ENCODE measurements at regions not wholly inside any gene's neighbourhood (a gene's known extent, or its start where the extent isn't known, plus 50 kb on each side); places are given as distances from the start of the nearest gene placed in this dataset.

GRCh38 chrX:38927592-38927991 lies 126.3 kb downstream of the MID1IP1 start:
- Histone ChIP-seq H3K9me3 (no peaks in the 10 kb centered on the region), H3K4me1 (ENCODE audit: control insufficient read depth in 1 of 2, low read depth in 2 of 2) (peaks cover 0 to 6% of the 10 kb centered on the region in 2 donors), H3K4me3 (no peak overlapping the region), H3K36me3 (no peaks in the 10 kb centered on the region), H3K27me3 (replicated peaks; ENCODE audit: insufficient read depth) (no peaks in the 10 kb centered on the region), H3K27ac (no peak overlapping the region)
- no peak for DNase-seq (ENCODE audit: low spot score)
- TF ChIP-seq, protein P1, sequence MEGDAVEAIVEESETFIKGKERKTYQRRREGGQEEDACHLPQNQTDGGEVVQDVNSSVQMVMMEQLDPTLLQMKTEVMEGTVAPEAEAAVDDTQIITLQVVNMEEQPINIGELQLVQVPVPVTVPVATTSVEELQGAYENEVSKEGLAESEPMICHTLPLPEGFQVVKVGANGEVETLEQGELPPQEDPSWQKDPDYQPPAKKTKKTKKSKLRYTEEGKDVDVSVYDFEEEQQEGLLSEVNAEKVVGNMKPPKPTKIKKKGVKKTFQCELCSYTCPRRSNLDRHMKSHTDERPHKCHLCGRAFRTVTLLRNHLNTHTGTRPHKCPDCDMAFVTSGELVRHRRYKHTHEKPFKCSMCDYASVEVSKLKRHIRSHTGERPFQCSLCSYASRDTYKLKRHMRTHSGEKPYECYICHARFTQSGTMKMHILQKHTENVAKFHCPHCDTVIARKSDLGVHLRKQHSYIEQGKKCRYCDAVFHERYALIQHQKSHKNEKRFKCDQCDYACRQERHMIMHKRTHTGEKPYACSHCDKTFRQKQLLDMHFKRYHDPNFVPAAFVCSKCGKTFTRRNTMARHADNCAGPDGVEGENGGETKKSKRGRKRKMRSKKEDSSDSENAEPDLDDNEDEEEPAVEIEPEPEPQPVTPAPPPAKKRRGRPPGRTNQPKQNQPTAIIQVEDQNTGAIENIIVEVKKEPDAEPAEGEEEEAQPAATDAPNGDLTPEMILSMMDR (IDR thresholded peaks at IDR 0.05) = no peak
- no peak for ATAC-seq (ENCODE audit: insufficient number of reproducible peaks, low FRiP score, low read depth)

- Histone ChIP-seq H3K4me3 (no peak overlapping the region), H3K27me3 (replicated peaks; ENCODE audit: insufficient read depth) (no peaks in the 10 kb centered on the region), H3K36me3 (no peaks in the 10 kb centered on the region), H3K4me1 (ENCODE audit: control insufficient read depth in 1 of 2, low read depth in 2 of 2) (peaks cover 0 to 6% of the 10 kb centered on the region in 2 donors), H3K9me3 (no peaks in the 10 kb centered on the region), H3K27ac (peak overlapping the region; percentile 75 to 84)
- peak; percentile 6 for DNase-seq (ENCODE audit: low spot score)
- TF ChIP-seq, protein P1 (IDR thresholded peaks at IDR 0.05) = no peak
- peak; percentile 96 for ATAC-seq (ENCODE audit: insufficient number of reproducible peaks, low FRiP score, low read depth)
These were observed 128.7 kb downstream of the MID1IP1 start for GRCh38 chrX:38929966-38930421.

GRCh38 chrX:38930474-38930873 lies 129.2 kb downstream of the MID1IP1 start:
- Histone ChIP-seq H3K4me1 (ENCODE audit: control insufficient read depth in 1 of 2, low read depth in 2 of 2) (peaks cover 0 to 6% of the 10 kb centered on the region in 2 donors), H3K27me3 (replicated peaks; ENCODE audit: insufficient read depth) (no peaks in the 10 kb centered on the region), H3K36me3 (no peaks in the 10 kb centered on the region), H3K4me3 (no peak overlapping the region), H3K27ac (peak overlapping the region; percentile 73 to 79), H3K9me3 (no peaks in the 10 kb centered on the region)
- ATAC-seq (ENCODE audit: insufficient number of reproducible peaks, low FRiP score, low read depth) (peak; percentile 40), DNase-seq (ENCODE audit: low spot score) (no peak)
- TF ChIP-seq, protein P1 (IDR thresholded peaks at IDR 0.05) = no peak

DNA sequence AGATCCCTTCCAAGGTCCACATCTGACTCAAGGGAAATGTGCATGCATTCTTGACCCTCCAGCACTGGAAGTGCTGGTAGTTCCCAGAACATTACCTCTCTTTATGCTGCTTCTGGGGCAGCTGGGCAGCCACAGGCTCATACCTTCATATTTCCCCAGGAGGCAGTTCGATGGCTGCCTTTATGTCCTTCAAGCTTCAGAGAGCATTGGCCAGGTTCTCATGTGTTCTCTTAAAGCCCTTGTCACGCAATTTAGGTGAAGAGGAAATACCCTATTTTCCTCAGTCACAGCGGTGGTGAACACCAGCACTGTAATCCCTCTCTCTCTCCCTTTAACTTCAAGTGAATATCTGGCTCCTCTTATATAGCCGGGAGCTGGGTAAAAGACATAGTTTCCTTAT lies 134.3 kb downstream of the MID1IP1 start:
- Histone ChIP-seq H3K27ac (no peak overlapping the region), H3K36me3 (no peaks in the 10 kb centered on the region), H3K4me3 (no peak overlapping the region), H3K9me3 (no peaks in the 10 kb centered on the region), H3K4me1 (ENCODE audit: control insufficient read depth in 1 of 2, low read depth in 2 of 2) (peaks cover 0 to 9% of the 10 kb centered on the region in 2 donors), H3K27me3 (replicated peaks; ENCODE audit: insufficient read depth) (no peaks in the 10 kb centered on the region)
- ATAC-seq (ENCODE audit: insufficient number of reproducible peaks, low FRiP score, low read depth) (no peak), DNase-seq (ENCODE audit: low spot score) (no peak)
- TF ChIP-seq, protein P1 (IDR thresholded peaks at IDR 0.05) = no peak

DNA sequence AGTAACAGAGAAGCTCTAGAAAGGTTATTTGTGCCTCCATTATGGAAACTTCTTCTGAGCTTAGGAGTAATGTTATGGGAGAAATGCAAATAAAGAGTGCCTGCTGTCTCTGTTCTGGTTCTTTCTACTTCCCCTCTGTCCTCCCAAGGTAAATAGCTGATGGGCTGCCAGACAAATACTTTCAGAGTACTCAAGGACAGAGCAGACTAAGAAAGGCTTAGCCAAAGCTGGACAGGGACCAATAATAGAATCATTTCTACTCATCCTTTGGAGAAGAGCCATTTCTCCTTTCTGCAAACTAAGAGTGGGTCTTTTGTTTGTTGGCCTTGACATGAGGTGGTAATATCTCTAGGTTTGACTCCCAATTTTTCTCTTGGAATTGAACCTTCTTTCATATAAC lies 136.1 kb downstream of the MID1IP1 start:
- no peaks in the 10 kb centered on the region for H3K9me3 ChIP-seq
- DNase-seq (ENCODE audit: low spot score) (no peak), ATAC-seq (ENCODE audit: insufficient number of reproducible peaks, low FRiP score, low read depth) (no peak)
- H3K4me1 ChIP-seq (ENCODE audit: control insufficient read depth in 1 of 2, low read depth in 2 of 2) = peaks cover 4 to 16% of the 10 kb centered on the region in 2 donors
- H3K27ac ChIP-seq = no peak overlapping the region
- no peaks in the 10 kb centered on the region for H3K27me3 ChIP-seq (replicated peaks; ENCODE audit: insufficient read depth)
- no peak overlapping the region for H3K4me3 ChIP-seq
- TF ChIP-seq, protein P1 (IDR thresholded peaks at IDR 0.05) = no peak
- H3K36me3 ChIP-seq = no peaks in the 10 kb centered on the region
